PC-9 (cell line): ENCODE measurements at regions not wholly inside any gene's neighbourhood (a gene's known extent, or its start where the extent isn't known, plus 50 kb on each side); places are given as distances from the start of the nearest gene placed in this dataset.

Source experiments
- BruUV-seq: library from RNA; stranded (reverse); fragments of 400-500 nt; replicated peaks from 2 replicates; lab custom pipeline; 2021; lab: Mats Ljungman, UMichigan
- CTCF ChIA-PET: fragments of 300-600 bp; sonication (Branson Sonifier 250); formaldehyde crosslinking; loops from one replicate; lab custom pipeline; 2022; ENCODE audit warnings: antibody characterized with exemption; lab: Charles Lee
- POLR2A ChIA-PET: fragments of 300-600 bp; sonication (Branson Sonifier 250); formaldehyde crosslinking; loops from one replicate; lab custom pipeline; 2022; ENCODE audit warnings: antibody characterized with exemption; ENCODE audit not compliant: unreplicated experiment; lab: Charles Lee
- DNase-seq, 2 experiments: peaks; one replicate each; pipeline versions ENCODE4 v3.0.0 to v3.0.0-alpha.2; 2015 to 2022; ENCODE audit warnings: mixed read lengths in 1 of 2
- H2AFZ ChIP-seq: fragments of 200-600 bp; sonication (generic); 2 replicates; pipeline ENCODE4 v1.8.1; 2017; ENCODE audit warnings: antibody characterized with exemption
- H3F3A ChIP-seq: fragments of 200-600 bp; sonication (generic); 2 replicates; pipeline ENCODE4 v1.8.1; 2017; ENCODE audit warnings: antibody characterized with exemption, mild to moderate bottlenecking, low read depth; ENCODE audit not compliant: insufficient read depth
- H3K27ac ChIP-seq: fragments of 200-600 bp; sonication (generic); 2 replicates; pipeline ENCODE4 v1.6.1; 2016; ENCODE audit warnings: mixed run types
- H3K27me3 ChIP-seq: fragments of 200-600 bp; sonication (generic); 2 replicates; pipeline ENCODE4 v1.6.1; 2016; ENCODE audit warnings: low read depth, mixed run types; ENCODE audit not compliant: insufficient read depth
- H3K36me3 ChIP-seq: fragments of 200-600 bp; sonication (generic); 2 replicates; pipeline ENCODE4 v1.6.1; 2016; ENCODE audit warnings: low read depth, mixed run types
- H3K4me1 ChIP-seq: fragments of 200-600 bp; sonication (generic); replicated peaks from 2 replicates; pipeline ENCODE4 v1.6.1; 2016; ENCODE audit warnings: mixed run types; ENCODE audit not compliant: insufficient read depth
- H3K4me2 ChIP-seq: fragments of 200-600 bp; sonication (generic); 2 replicates; pipeline ENCODE4 v1.6.1; 2017; ENCODE audit warnings: mixed run types
- H3K4me3 ChIP-seq: fragments of 200-600 bp; sonication (generic); 2 replicates; pipeline ENCODE4 v1.6.1; 2016; ENCODE audit warnings: mixed run types
- H3K79me2 ChIP-seq: fragments of 200-600 bp; sonication (generic); 2 replicates; pipeline ENCODE4 v1.6.1; 2017; ENCODE audit warnings: low read depth, mixed run types
- H3K9me2 ChIP-seq: fragments of 200-600 bp; sonication (generic); 2 replicates; pipeline ENCODE4 v1.8.1; 2017; ENCODE audit warnings: mild to moderate bottlenecking; ENCODE audit not compliant: insufficient read depth
- H3K9me3 ChIP-seq: fragments of 200-600 bp; sonication (generic); 2 replicates; pipeline ENCODE4 v1.8.1; 2016; ENCODE audit warnings: low read depth; ENCODE audit not compliant: insufficient read depth
- H4K20me1 ChIP-seq: fragments of 200-600 bp; sonication (generic); 2 replicates; pipeline ENCODE4 v1.8.1; 2017; ENCODE audit not compliant: insufficient read depth
- EZH2 ChIP-seq: fragments of 200-600 bp; sonication (generic); IDR thresholded peaks from 2 replicates; pipeline ENCODE4 v1.8.0; 2017; ENCODE audit warnings: antibody characterized with exemption, low read depth
- intact Hi-C: fragments of 100-400 bp; cut with micrococcal nuclease; formaldehyde crosslinking; loops from one replicate; pipeline ENCODE4 v1.10.0; 2022; ENCODE audit not compliant: unreplicated experiment
- TF ChIP-seq, protein P1 (sequence below): fragments of 200-600 bp; sonication (generic); conservative IDR thresholded peaks from 2 replicates; pipeline ENCODE4 v1.6.1; 2017; ENCODE audit warnings: mixed run types, antibody characterized with exemption, mild to moderate bottlenecking, moderate library complexity

DNA sequence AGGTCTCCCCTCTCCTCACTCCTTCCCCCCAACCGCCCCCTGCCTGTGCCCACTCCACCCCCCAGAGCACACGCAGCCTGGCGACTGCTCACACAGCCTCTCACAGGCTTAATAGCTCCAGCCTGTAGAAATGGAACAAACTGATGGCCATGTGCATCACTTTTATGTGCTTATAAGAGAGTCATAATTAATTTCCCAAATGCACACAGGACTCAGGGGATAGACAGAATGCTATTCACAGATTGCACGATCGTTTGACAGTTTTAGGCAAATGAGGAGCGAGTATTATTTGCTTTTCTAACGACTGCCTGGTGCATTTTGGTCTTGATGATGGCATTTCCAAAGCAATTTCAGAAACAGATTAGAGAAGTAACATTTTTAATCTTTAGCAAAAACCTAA, 97.7 kb upstream of the VSTM2B start:
- no peak for DNase-seq
- H3K4me1 ChIP-seq: no peaks in the 10 kb centered on the region
- no peak overlapping the region for H3K4me3 ChIP-seq
- TF ChIP-seq, protein P1, sequence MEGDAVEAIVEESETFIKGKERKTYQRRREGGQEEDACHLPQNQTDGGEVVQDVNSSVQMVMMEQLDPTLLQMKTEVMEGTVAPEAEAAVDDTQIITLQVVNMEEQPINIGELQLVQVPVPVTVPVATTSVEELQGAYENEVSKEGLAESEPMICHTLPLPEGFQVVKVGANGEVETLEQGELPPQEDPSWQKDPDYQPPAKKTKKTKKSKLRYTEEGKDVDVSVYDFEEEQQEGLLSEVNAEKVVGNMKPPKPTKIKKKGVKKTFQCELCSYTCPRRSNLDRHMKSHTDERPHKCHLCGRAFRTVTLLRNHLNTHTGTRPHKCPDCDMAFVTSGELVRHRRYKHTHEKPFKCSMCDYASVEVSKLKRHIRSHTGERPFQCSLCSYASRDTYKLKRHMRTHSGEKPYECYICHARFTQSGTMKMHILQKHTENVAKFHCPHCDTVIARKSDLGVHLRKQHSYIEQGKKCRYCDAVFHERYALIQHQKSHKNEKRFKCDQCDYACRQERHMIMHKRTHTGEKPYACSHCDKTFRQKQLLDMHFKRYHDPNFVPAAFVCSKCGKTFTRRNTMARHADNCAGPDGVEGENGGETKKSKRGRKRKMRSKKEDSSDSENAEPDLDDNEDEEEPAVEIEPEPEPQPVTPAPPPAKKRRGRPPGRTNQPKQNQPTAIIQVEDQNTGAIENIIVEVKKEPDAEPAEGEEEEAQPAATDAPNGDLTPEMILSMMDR: no peak
- TF ChIP-seq EZH2: no peak
- H3F3A ChIP-seq: no peaks in the 10 kb centered on the region
- ChIA-PET POLR2A (no interaction called here), CTCF (no interaction called here)
- no peak overlapping the region for H3K27ac ChIP-seq
- H3K9me2 ChIP-seq: no peaks in the 10 kb centered on the region
- no peaks in the 10 kb centered on the region for H3K79me2 ChIP-seq
- BruUV-seq: no TSS peak
- no peak overlapping the region for H2AFZ ChIP-seq
- no peaks in the 10 kb centered on the region for H3K9me3 ChIP-seq
- no peaks in the 10 kb centered on the region for H3K36me3 ChIP-seq
- no peaks in the 10 kb centered on the region for H4K20me1 ChIP-seq
- intact Hi-C loops: no loop called here
- H3K27me3 ChIP-seq: peaks cover 80% of the 10 kb centered on the region
- H3K4me2 ChIP-seq: no peak overlapping the region

GRCh38 chr19:29429021-29429420, 96.8 kb upstream of the VSTM2B start:
- Histone ChIP-seq H2AFZ (no peak overlapping the region), H3K9me3 (no peaks in the 10 kb centered on the region), H3K4me2 (no peak overlapping the region), H3K4me3 (no peak overlapping the region), H3F3A (no peaks in the 10 kb centered on the region), H3K27ac (no peak overlapping the region), H3K36me3 (no peaks in the 10 kb centered on the region), H3K9me2 (no peaks in the 10 kb centered on the region), H3K79me2 (no peaks in the 10 kb centered on the region), H3K27me3 (peaks cover 79% of the 10 kb centered on the region), H3K4me1 (no peaks in the 10 kb centered on the region), H4K20me1 (no peaks in the 10 kb centered on the region)
- BruUV-seq: no TSS peak
- DNase-seq: no peak
- intact Hi-C loops: no loop called here
- CTCF ChIA-PET: no interaction called here
- POLR2A ChIA-PET: no interaction called here
- TF ChIP-seq, protein P1: no peak
- TF ChIP-seq EZH2: no peak

DNA sequence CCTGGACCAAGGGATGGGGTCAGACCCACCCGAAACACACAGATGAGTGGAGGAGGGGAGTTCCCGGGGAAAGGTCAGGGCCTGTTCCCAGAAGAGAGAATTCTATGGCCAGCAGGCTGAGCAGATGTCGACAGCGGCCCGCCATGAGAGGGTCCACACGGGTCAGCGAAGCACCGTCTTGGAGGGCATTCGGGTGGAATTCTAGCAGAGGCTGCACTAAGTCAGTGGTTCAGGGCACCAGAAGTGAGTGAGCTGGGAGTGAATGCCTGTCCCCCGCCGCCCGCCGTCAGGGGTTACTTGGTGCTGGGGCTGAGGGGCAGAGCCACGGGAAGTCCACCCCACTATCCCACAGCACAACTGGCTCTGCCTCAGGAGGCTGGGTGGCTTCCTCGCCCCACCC, 96.2 kb upstream of the VSTM2B start:
- no peaks in the 10 kb centered on the region for H3F3A ChIP-seq
- H4K20me1 ChIP-seq: no peaks in the 10 kb centered on the region
- no peaks in the 10 kb centered on the region for H3K9me3 ChIP-seq
- no peak overlapping the region for H3K4me2 ChIP-seq
- H3K4me1 ChIP-seq: no peaks in the 10 kb centered on the region
- no peak overlapping the region for H2AFZ ChIP-seq
- TF ChIP-seq, protein P1: no peak
- TF ChIP-seq EZH2: no peak
- POLR2A ChIA-PET: no interaction called here
- no peak for DNase-seq
- H3K79me2 ChIP-seq: no peaks in the 10 kb centered on the region
- H3K4me3 ChIP-seq: no peak overlapping the region
- H3K27me3 ChIP-seq: peaks cover 80% of the 10 kb centered on the region
- BruUV-seq: no TSS peak
- CTCF ChIA-PET: no interaction called here
- no peaks in the 10 kb centered on the region for H3K36me3 ChIP-seq
- H3K27ac ChIP-seq: no peak overlapping the region
- intact Hi-C loops: no loop called here
- H3K9me2 ChIP-seq: no peaks in the 10 kb centered on the region
